ENCODE measurements at regions not wholly inside any gene's neighbourhood (a gene's known extent, or its start where the extent isn't known, plus 50 kb on each side); places are given as distances from the start of the nearest gene placed in this dataset.

DNA sequence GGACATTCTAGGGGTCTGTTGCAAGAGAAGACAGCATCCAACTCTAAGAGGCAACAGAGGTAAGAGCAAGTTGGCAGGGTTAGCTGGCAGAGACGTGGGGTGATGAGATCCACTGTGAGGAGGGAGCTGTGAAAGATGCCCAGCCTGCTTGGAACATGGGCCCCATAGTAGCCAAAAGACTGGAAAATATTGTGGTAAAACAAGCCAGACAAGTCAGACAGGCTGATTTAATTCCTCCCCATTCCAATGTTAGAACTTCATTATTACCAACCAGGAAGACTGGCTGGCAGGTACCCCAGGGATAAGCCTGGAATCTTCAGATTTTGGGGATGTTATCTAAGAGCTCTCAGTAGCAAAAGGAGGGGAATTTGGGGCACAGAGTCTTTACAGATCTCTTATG is 181.3 kb downstream of the SEC61B start:
- Histone ChIP-seq H3K4me3 (no peak overlapping the region), H3K9me3 (no peaks in the 10 kb centered on the region), H3K4me1 (no peaks in the 10 kb centered on the region), H3K27me3 (no peaks in the 10 kb centered on the region), H3K27ac (no peak overlapping the region), H3K36me3 (no peaks in the 10 kb centered on the region)
- TF ChIP-seq POLR2AphosphoS5 (IDR thresholded peaks at IDR 0.05) (no peak), POLR2A (IDR thresholded peaks at IDR 0.05) (no peak), CTCF (IDR thresholded peaks at IDR 0.05) (no peak)
- intact Hi-C loops (cut with DNase I), result no loop called here
- no peak for DNase-seq
- 40 to 75% methylated on average over 1 of the region's 1 CpG for WGBS, 2 donors

DNA sequence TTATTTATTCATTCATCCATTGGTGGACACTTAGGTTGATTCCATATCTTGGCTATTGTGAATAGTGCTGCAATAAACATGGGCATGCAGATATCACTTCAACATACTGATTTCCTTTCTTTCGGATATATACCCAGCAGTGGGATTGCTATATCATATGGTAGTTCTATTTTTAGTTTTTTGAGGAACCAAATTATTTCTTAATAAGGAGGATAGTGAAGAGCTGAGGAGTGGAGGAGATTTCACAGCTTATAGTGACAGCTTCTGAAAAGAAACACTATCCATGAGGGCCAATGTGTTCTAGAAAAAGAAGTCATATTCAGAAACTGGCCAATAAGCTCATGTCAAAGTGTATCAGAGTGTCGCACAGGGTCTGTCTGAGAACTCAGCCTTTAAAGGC is 183.3 kb downstream of the SEC61B start:
- no peak for DNase-seq
- 80 to 83% methylated on average over 2 of the region's 2 CpGs for WGBS, 2 donors
- Histone ChIP-seq H3K27me3 (no peaks in the 10 kb centered on the region), H3K4me1 (no peaks in the 10 kb centered on the region), H3K27ac (no peak overlapping the region), H3K9me3 (no peaks in the 10 kb centered on the region), H3K4me3 (no peak overlapping the region), H3K36me3 (no peaks in the 10 kb centered on the region)
- intact Hi-C loops (cut with DNase I), result no loop called here
- TF ChIP-seq CTCF (IDR thresholded peaks at IDR 0.05), result no peak
- no peak for TF ChIP-seq EP300 (IDR thresholded peaks at IDR 0.05)
- no peak for TF ChIP-seq POLR2AphosphoS5 (IDR thresholded peaks at IDR 0.05)
- no peak for TF ChIP-seq POLR2A (IDR thresholded peaks at IDR 0.05)

DNA sequence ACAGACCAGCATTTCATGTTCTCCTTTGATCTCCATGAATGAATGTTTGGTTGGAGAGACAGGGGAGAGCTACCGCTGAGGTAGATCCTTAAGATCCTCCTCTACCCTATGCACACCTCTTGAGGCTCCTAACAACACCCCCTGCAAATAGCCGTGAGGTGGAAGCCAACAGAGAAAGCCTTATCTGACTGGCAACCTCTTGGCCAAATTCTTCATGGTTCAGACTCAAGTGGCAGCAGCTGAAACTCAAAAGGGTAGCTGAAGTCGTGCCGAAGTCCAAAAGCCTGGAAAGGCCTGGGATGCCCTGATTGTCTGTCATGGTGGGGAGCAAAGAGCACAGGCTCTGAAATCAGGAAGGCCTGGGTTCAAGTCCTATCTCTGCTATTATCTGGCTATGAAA is 184.9 kb downstream of the SEC61B start:
- intact Hi-C loops (cut with DNase I), result no loop called here
- TF ChIP-seq EP300 (IDR thresholded peaks at IDR 0.05), result no peak
- TF ChIP-seq CTCF (IDR thresholded peaks at IDR 0.05), result no peak
- TF ChIP-seq POLR2AphosphoS5 (IDR thresholded peaks at IDR 0.05), result no peak
- TF ChIP-seq POLR2A (IDR thresholded peaks at IDR 0.05), result no peak
- Histone ChIP-seq H3K27me3 (no peaks in the 10 kb centered on the region), H3K4me1 (no peaks in the 10 kb centered on the region), H3K4me3 (no peak overlapping the region), H3K27ac (no peak overlapping the region), H3K36me3 (no peaks in the 10 kb centered on the region), H3K9me3 (no peaks in the 10 kb centered on the region)
- 74 to 80% methylated on average over 4 of the region's 4 CpGs for WGBS, 2 donors
- no peak for DNase-seq

GRCh38 chr9:99411068-99411467 is 189.0 kb downstream of the SEC61B start:
- 33 to 66% methylated on average over 1 of the region's 1 CpG for WGBS, 2 donors
- H3K27me3 ChIP-seq, result no peaks in the 10 kb centered on the region
- H3K4me3 ChIP-seq, result no peak overlapping the region
- intact Hi-C loops (cut with DNase I), result no loop called here
- no peaks in the 10 kb centered on the region for H3K4me1 ChIP-seq
- no peaks in the 10 kb centered on the region for H3K9me3 ChIP-seq
- DNase-seq, result no peak
- no peak for TF ChIP-seq POLR2A (IDR thresholded peaks at IDR 0.05)
- no peak for TF ChIP-seq EP300 (IDR thresholded peaks at IDR 0.05)
- TF ChIP-seq CTCF (IDR thresholded peaks at IDR 0.05), result no peak
- TF ChIP-seq POLR2AphosphoS5 (IDR thresholded peaks at IDR 0.05), result no peak
- no peaks in the 10 kb centered on the region for H3K36me3 ChIP-seq
- H3K27ac ChIP-seq, result no peak overlapping the region

GRCh38 chr9:99411479-99412115 is 189.5 kb downstream of the SEC61B start:
- Histone ChIP-seq H3K4me3 (no peak overlapping the region), H3K27ac (no peak overlapping the region), H3K9me3 (no peaks in the 10 kb centered on the region), H3K4me1 (no peaks in the 10 kb centered on the region), H3K27me3 (no peaks in the 10 kb centered on the region), H3K36me3 (no peaks in the 10 kb centered on the region)
- TF ChIP-seq POLR2AphosphoS5 (IDR thresholded peaks at IDR 0.05), result peak in 3 of 4 donors; percentile 12 to 56 (median 33)
- no peak for TF ChIP-seq EP300 (IDR thresholded peaks at IDR 0.05)
- WGBS, 2 donors, result 77 to 79% methylated on average over 8 of the region's 8 CpGs
- intact Hi-C loops (cut with DNase I), result no loop called here
- DNase-seq, result no peak
